ENCODE measurements at regions not wholly inside any gene's neighbourhood (a gene's known extent, or its start where the extent isn't known, plus 50 kb on each side); places are given as distances from the start of the nearest gene placed in this dataset.

- TF ChIP-seq CTCF (IDR thresholded peaks at IDR 0.05; ENCODE audit: low read length): no peak
- TF ChIP-seq EZH2 (IDR thresholded peaks at IDR 0.05; ENCODE audit: borderline replicate concordance, low read length): no peak
Observed at GRCh38 chr2:78864205-78864604, 161.3 kb upstream of the REG3G start.

Data from OCI-LY1 (cell line).